GM10266 (cell line): ENCODE measurements at regions not wholly inside any gene's neighbourhood (a gene's known extent, or its start where the extent isn't known, plus 50 kb on each side); places are given as distances from the start of the nearest gene placed in this dataset.

Experiments
- DNase-seq: peaks from one replicate; pipeline ENCODE4 v3.0.0; 2012; ENCODE audit errors: extremely low spot score
- CTCF ChIP-seq: IDR thresholded peaks from 2 replicates; pipeline ENCODE4 v1.5.1; 2012; ENCODE audit warnings: mild to moderate bottlenecking, low read depth; ENCODE audit not compliant: control insufficient read depth, insufficient read depth; ENCODE audit errors: missing control alignments

DNA sequence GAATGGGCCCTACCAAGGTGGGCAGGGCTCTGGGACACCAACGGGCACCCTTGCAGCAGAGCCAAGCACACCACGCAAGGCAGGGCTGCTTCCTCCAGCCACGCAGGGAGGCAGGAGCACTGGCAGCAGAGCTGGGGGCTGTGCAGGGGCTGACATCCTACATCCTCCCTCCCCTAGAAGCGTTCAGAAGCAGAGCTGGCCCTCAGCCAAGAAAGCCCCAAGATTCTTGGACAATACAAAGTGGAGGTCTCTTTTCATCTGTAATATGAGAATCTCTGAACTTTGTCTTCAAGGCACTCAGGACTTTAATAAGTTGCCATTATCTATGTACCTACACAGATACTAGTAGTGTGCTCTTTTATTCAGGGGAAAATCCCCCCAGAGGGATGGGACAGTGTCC is 128.1 kb upstream of the AGAP1 start:
- no peak for DNase-seq
- TF ChIP-seq CTCF: no peak

GRCh38 chr2:235366390-235366789 is 127.5 kb upstream of the AGAP1 start:
- TF ChIP-seq CTCF: no peak
- no peak for DNase-seq

GRCh38 chr2:235366807-235367206 is 127.0 kb upstream of the AGAP1 start:
- no peak for TF ChIP-seq CTCF
- no peak for DNase-seq

GRCh38 chr2:235371018-235371417 is 122.8 kb upstream of the AGAP1 start:
- DNase-seq: no peak
- TF ChIP-seq CTCF: no peak

DNA sequence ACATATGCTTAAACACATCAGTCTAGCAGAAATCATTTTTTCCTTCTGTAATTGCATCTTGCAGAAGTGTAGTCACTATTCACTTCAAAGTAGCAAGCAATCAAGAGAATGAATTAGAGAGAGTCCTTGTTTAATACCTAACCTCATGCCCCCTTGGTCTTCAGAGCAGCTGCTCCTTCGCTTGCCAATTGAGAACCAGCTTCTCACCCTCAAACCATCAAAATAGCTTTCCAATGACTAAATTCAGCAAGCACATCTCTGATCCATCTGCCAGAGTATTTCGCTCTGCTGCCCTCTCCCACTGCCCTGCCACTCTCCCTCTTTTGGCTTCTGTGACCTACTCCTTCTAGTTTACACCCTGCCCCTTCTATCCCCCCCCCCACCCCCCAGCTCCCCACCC is 120.7 kb upstream of the AGAP1 start:
- DNase-seq: no peak
- TF ChIP-seq CTCF: no peak

DNA sequence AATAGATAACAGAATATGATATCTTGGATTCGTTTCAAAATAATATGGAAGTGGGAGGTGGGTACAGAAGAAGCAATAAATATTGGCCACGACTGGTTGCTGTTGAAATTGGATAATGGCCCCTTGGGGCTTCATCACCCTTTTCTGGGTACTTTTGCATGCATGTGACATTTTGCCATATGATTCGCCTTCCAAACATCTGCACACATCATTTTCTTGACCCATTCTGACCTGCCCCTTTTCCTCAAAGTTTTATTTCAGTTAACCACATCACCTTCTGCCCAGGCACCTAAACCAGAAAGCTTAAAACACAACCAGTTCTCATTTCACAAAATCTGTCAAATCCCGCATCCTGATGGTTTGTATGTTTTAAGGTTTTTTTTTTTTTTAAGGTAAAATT is 116.7 kb upstream of the AGAP1 start:
- DNase-seq: no peak
- no peak for TF ChIP-seq CTCF

DNA sequence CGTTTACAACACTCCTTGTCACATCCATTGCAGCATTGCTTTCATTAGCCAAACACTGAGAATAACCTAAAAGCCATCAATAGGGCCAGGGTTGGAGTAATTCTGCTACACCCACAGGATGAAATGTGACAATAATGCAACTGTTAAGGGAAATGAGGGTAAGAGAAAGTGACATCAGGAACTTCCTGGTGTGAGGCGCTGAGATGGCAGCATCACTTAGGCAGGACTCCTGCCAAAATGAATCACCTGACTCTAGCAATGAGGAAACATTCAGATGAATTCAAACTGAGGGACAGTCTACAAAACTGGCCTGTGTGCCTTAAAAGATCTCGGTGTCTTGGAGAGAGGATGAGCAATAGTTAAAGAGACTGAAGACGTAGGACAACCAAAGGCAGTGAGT is 115.6 kb upstream of the AGAP1 start:
- no peak for TF ChIP-seq CTCF
- DNase-seq: no peak
